Hematopoietic multipotent progenitor cell treated with erythropoietin and hydrocortisone succinate and interleukin-3 and kit ligand, for 6 days (in vitro differentiated cells): ENCODE measurements at regions not wholly inside any gene's neighbourhood (a gene's known extent, or its start where the extent isn't known, plus 50 kb on each side); places are given as distances from the start of the nearest gene placed in this dataset.
"Not testable (repeated sequence)": the region's sequence is repeated elsewhere in the genome, so short reads cannot be mapped to it uniquely, and the experiment has no call there.

ENCODE experiments used
- DNase-seq: peaks from one replicate; pipeline ENCODE4 v3.0.0-alpha.2; 2015

GRCh38 chr10:42988517-42989395 is 88.1 kb upstream of the RET start:
- DNase-seq = peak; percentile 24

- no peak for DNase-seq
Observed at GRCh38 chr10:42989481-42989921, 87.4 kb upstream of the RET start.

GRCh38 chr10:42990016-42990720 is 86.7 kb upstream of the RET start:
- DNase-seq = no peak

- no peak for DNase-seq
Observed at GRCh38 chr10:42990721-42991441, 86.0 kb upstream of the RET start.

GRCh38 chr10:42991442-42992098 is 85.3 kb upstream of the RET start:
- no peak for DNase-seq

- DNase-seq = no peak
Observed at GRCh38 chr10:42992156-42992956, 84.5 kb upstream of the RET start.

- DNase-seq = no peak
Observed at GRCh38 chr10:42992957-42993390, 83.9 kb upstream of the RET start.

GRCh38 chr10:42994909-42995308 is 82.0 kb upstream of the RET start:
- DNase-seq = not testable (repeated sequence)

GRCh38 chr10:42995537-42995936 is 81.3 kb upstream of the RET start:
- DNase-seq = no peak

- DNase-seq = no peak
Observed at GRCh38 chr10:42996588-42996987, 80.3 kb upstream of the RET start.

GRCh38 chr10:42997151-42997848 is 79.6 kb upstream of the RET start:
- DNase-seq = no peak

GRCh38 chr10:42997849-42998165 is 79.1 kb upstream of the RET start:
- no peak for DNase-seq

- DNase-seq = no peak
Observed at GRCh38 chr10:42998481-42999384, 78.1 kb upstream of the RET start.

GRCh38 chr10:42999385-43000020 is 77.4 kb upstream of the RET start:
- no peak for DNase-seq

- DNase-seq = no peak
Observed at GRCh38 chr10:43000021-43000411, 76.9 kb upstream of the RET start.

GRCh38 chr10:43000651-43001426 is 76.0 kb upstream of the RET start:
- no peak for DNase-seq

GRCh38 chr10:43001427-43001795 is 75.5 kb upstream of the RET start:
- no peak for DNase-seq

GRCh38 chr10:43002596-43002995 is 74.3 kb upstream of the RET start:
- DNase-seq = no peak

- no peak for DNase-seq
Observed at GRCh38 chr10:43006490-43006889, 70.4 kb upstream of the RET start.
